ENCODE measurements at regions not wholly inside any gene's neighbourhood (a gene's known extent, or its start where the extent isn't known, plus 50 kb on each side); places are given as distances from the start of the nearest gene placed in this dataset.

DNA sequence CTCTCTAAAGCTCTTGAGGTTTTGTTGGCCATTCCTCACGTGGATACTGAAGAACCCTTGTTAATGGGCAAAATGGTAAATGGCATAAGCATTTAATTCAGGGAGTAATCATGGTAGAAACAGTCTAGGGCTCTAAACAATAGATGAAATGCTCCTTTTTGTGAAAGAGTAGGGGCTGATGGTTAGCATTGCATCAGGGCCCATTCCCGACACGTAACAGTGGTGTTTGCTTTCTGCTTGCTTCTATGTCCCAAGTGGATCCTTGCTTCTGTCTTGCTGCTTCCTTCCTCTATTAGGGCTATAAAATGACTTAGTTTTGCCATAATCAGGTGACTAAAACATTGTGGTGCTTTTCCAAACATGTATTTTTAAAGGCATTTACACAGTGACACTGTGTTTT is 230.9 kb upstream of the AFF2 start:
- TF ChIP-seq CTCF (IDR thresholded peaks at IDR 0.05) = no peak
- TF ChIP-seq ZFX (IDR thresholded peaks at IDR 0.05; ENCODE audit: borderline replicate concordance) = no peak

Data from 22Rv1 (cell line).